ENCODE measurements at regions not wholly inside any gene's neighbourhood (a gene's known extent, or its start where the extent isn't known, plus 50 kb on each side); places are given as distances from the start of the nearest gene placed in this dataset.
A peak's percentile ranks its signal among the peaks of the same experiment; 100 is the strongest.

DNA sequence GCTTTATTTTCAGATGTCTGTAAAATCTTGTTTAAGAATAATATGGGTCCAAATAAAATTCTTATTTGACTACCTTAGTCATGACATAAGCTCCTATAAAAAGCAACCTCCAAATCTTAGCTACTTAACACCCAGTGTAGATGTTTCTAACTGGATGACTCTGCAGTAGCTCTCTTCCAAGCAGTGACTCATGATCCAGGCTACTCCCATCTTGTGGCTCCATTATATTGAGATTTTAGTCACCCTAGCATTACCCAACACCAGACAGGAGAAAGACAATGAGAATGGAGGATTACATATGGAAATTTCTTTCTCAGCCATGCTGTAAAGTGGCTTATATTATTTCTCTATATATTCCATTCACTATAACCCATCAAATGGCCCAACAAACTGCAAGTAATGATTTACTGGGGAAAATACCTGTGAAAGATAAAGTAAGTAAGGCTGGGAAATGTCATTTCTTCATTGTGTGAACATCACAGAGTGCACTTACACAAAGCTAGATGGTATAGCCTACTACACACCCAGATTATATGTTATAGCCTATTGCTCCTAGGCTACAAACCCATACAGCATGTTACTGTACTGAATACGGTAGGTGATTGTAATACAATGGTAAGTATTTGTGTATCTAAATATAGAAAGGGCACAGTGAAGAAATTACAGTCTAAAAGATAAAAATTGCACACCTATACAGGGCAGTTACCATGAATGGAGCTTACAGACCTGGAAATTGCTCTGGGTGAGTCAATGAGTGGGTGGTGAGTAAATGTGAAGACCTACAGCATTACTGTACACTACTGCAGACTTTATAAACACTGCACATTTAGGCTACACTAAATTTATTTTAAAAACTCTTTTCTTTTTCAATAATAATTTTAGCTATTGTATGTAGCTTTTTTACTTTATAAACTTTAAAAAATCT lies 163.2 kb downstream of the DYRK2 start:
- intact Hi-C loops (cut with DNase I) = no loop called here
- no peak overlapping the region for H3K4me3 ChIP-seq (ENCODE audit: low read length in 2 of 2)
- ATAC-seq (ENCODE audit: low FRiP score) (no peak), DNase-seq (no peak)
- no peaks in the 10 kb centered on the region for H3K9me3 ChIP-seq (ENCODE audit: control insufficient read depth, low read length)
- H3K4me1 ChIP-seq (ENCODE audit: control insufficient read depth in 1 of 2, insufficient read depth in 2 of 2, low read length in 2 of 2) = no peaks in the 10 kb centered on the region
- H3K27me3 ChIP-seq (ENCODE audit: control insufficient read depth in 1 of 2, insufficient read depth in 2 of 2, low read length in 1 of 2) = no peaks in the 10 kb centered on the region
- no peaks in the 10 kb centered on the region for H3K36me3 ChIP-seq (ENCODE audit: control insufficient read depth in 1 of 2, insufficient read depth in 2 of 2, low read length in 1 of 2)
- 98 to 100% methylated on average over 1 of the region's 1 CpG for WGBS, 2 donors
- no peak overlapping the region for H3K27ac ChIP-seq (ENCODE audit: low read depth in 1 of 2, low read length in 2 of 2)

DNA sequence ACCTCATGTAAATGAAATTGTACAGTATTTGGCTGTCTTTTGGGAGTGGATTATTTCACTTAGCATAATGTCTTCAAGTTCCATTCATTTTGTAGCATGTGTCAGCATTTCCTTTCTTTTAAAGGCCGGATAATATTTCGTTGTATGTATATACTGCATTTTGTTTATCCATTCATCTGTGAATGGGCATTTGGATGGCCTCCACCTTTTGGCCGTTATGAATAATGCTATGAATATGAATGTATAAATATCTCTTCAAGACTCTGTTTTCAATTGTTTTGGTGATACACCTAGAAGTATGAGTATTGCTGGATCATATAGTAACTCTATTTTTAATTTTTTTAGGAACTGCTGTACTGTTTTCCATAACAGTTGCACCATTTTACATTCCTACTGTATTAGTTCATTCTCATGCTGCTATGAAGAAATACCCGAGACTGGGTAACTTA lies 164.9 kb downstream of the DYRK2 start:
- no peaks in the 10 kb centered on the region for H3K9me3 ChIP-seq (ENCODE audit: control insufficient read depth, low read length)
- 71 to 87% methylated on average over 4 of the region's 4 CpGs for WGBS, 2 donors
- ATAC-seq (ENCODE audit: low FRiP score) = no peak
- H3K27ac ChIP-seq (ENCODE audit: low read depth in 1 of 2, low read length in 2 of 2) = no peak overlapping the region
- H3K4me1 ChIP-seq (ENCODE audit: control insufficient read depth in 1 of 2, insufficient read depth in 2 of 2, low read length in 2 of 2) = no peaks in the 10 kb centered on the region
- no peak for DNase-seq
- no peaks in the 10 kb centered on the region for H3K27me3 ChIP-seq (ENCODE audit: control insufficient read depth in 1 of 2, insufficient read depth in 2 of 2, low read length in 1 of 2)
- H3K4me3 ChIP-seq (ENCODE audit: low read length in 2 of 2) = no peak overlapping the region
- H3K36me3 ChIP-seq (ENCODE audit: control insufficient read depth in 1 of 2, insufficient read depth in 2 of 2, low read length in 1 of 2) = no peaks in the 10 kb centered on the region
- intact Hi-C loops (cut with DNase I) = no loop called here

DNA sequence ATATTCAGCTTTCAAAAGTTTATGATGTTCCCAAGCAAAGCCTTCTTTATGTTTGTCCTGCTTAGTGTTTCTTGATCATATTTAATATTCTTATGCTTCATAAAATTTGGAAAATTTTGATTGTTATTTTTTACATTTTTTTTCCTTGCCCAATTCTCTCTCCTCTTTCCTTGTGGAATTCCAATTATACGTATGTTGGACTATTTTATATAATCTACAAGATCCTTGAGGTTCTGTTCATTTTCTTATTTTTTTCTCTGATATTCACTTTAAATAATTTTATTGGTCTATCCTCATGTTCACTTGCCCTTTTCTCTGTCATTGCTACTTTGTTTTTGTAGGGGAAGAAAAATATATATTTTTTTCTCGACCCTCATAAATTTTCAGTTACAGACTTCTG lies 167.7 kb downstream of the DYRK2 start:
- no peaks in the 10 kb centered on the region for H3K27me3 ChIP-seq (ENCODE audit: control insufficient read depth in 1 of 2, insufficient read depth in 2 of 2, low read length in 1 of 2)
- intact Hi-C loops (cut with DNase I) = no loop called here
- H3K4me3 ChIP-seq (ENCODE audit: low read length in 2 of 2) = no peak overlapping the region
- 95 to 96% methylated on average over 2 of the region's 2 CpGs for WGBS, 2 donors
- no peaks in the 10 kb centered on the region for H3K9me3 ChIP-seq (ENCODE audit: control insufficient read depth, low read length)
- no peaks in the 10 kb centered on the region for H3K4me1 ChIP-seq (ENCODE audit: control insufficient read depth in 1 of 2, insufficient read depth in 2 of 2, low read length in 2 of 2)
- DNase-seq (no peak), ATAC-seq (ENCODE audit: low FRiP score) (no peak)
- no peaks in the 10 kb centered on the region for H3K36me3 ChIP-seq (ENCODE audit: control insufficient read depth in 1 of 2, insufficient read depth in 2 of 2, low read length in 1 of 2)
- no peak overlapping the region for H3K27ac ChIP-seq (ENCODE audit: low read depth in 1 of 2, low read length in 2 of 2)

DNA sequence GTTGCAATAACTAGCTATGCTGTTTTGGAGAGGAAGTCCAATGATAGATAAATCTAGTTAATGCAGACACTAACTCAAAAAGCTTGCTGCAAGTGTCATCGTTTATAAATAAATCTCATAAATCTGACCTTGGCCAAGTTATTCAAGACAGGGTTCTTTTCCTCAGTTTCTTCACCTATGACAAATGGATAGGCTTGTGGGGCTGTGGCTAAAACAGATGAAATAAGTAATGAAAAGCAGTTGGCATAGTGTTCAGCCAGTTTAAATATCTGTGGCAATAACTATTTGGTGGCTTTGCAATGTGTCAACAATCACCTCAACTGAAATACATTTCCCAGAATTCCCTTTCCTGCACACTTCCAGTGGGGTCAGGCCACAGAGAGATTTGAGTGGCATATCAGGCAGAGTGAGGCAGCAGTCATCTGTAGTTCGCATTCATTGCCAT lies 169.9 kb downstream of the DYRK2 start:
- H3K36me3 ChIP-seq (ENCODE audit: control insufficient read depth in 1 of 2, insufficient read depth in 2 of 2, low read length in 1 of 2) = no peaks in the 10 kb centered on the region
- H3K27me3 ChIP-seq (ENCODE audit: control insufficient read depth in 1 of 2, insufficient read depth in 2 of 2, low read length in 1 of 2) = no peaks in the 10 kb centered on the region
- intact Hi-C loops (cut with DNase I) = no loop called here
- no peak overlapping the region for H3K27ac ChIP-seq (ENCODE audit: low read depth in 1 of 2, low read length in 2 of 2)
- no peak overlapping the region for H3K4me3 ChIP-seq (ENCODE audit: low read length in 2 of 2)
- 95 to 96% methylated on average over 2 of the region's 2 CpGs for WGBS, 2 donors
- ATAC-seq (ENCODE audit: low FRiP score) = no peak
- no peaks in the 10 kb centered on the region for H3K4me1 ChIP-seq (ENCODE audit: control insufficient read depth in 1 of 2, insufficient read depth in 2 of 2, low read length in 2 of 2)
- no peaks in the 10 kb centered on the region for H3K9me3 ChIP-seq (ENCODE audit: control insufficient read depth, low read length)
- no peak for DNase-seq

DNA sequence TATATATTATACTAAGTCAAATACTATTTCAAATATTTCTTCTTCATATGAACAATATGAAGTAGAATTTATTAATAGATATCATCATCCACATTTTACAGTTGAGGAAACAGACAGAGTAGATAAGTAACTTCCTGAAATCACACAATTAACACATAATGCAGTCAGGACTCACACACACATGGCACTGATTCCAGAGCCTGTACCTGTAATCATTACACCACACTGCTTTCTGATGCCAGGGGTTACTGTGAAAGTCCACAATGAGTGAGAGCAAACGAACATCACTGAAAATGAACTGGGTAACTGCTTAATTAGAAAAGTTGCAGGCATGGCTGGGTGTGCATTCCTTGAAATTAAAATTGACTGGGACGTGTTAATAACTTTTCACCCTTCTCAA lies 169.3 kb upstream of the IFNG-AS1 start:
- Histone ChIP-seq H3K4me3 (ENCODE audit: low read length in 2 of 2) (no peak overlapping the region), H3K36me3 (ENCODE audit: control insufficient read depth in 1 of 2, insufficient read depth in 2 of 2, low read length in 1 of 2) (no peaks in the 10 kb centered on the region), H3K27ac (ENCODE audit: low read depth in 1 of 2, low read length in 2 of 2) (no peak overlapping the region), H3K27me3 (ENCODE audit: control insufficient read depth in 1 of 2, insufficient read depth in 2 of 2, low read length in 1 of 2) (no peaks in the 10 kb centered on the region), H3K9me3 (ENCODE audit: control insufficient read depth, low read length) (no peaks in the 10 kb centered on the region), H3K4me1 (ENCODE audit: control insufficient read depth in 1 of 2, insufficient read depth in 2 of 2, low read length in 2 of 2) (no peaks in the 10 kb centered on the region)
- WGBS, 2 donors = 54 to 57% methylated on average over 2 of the region's 2 CpGs
- DNase-seq = no peak
- intact Hi-C loops (cut with DNase I) = loop anchor here in 1 of 2 donors (10.0 kb wide), 3 partner anchors 45 to 165 kb away; no protein-coding TSS in a partner anchor
- ATAC-seq (ENCODE audit: low FRiP score) = no peak

DNA sequence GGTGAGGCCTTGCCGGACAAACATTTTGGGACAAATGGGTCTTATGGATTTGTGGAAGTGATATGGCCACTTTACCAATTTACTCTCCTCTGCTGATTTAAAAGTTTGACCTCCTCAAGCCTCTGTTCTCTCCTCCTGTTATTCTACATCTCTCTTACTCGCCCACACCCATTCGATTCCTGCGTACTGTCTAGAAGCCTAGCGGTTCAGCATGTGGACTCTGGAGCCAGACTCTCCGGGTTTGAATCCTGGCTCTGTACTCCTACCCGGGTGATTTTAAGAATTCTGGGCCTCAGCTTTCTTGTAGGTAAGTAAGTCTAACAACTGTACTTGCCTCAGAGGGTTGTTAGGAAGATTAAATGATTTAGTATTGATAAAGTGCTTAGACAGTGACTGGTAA lies 168.6 kb upstream of the IFNG-AS1 start:
- 80 to 83% methylated on average over 7 of the region's 7 CpGs for WGBS, 2 donors
- Histone ChIP-seq H3K4me3 (ENCODE audit: low read length in 2 of 2) (no peak overlapping the region), H3K36me3 (ENCODE audit: control insufficient read depth in 1 of 2, insufficient read depth in 2 of 2, low read length in 1 of 2) (no peaks in the 10 kb centered on the region), H3K4me1 (ENCODE audit: control insufficient read depth in 1 of 2, insufficient read depth in 2 of 2, low read length in 2 of 2) (no peaks in the 10 kb centered on the region), H3K27ac (ENCODE audit: low read depth in 1 of 2, low read length in 2 of 2) (no peak overlapping the region), H3K9me3 (ENCODE audit: control insufficient read depth, low read length) (no peaks in the 10 kb centered on the region), H3K27me3 (ENCODE audit: control insufficient read depth in 1 of 2, insufficient read depth in 2 of 2, low read length in 1 of 2) (no peaks in the 10 kb centered on the region)
- no peak for DNase-seq
- no peak for ATAC-seq (ENCODE audit: low FRiP score)
- intact Hi-C loops (cut with DNase I) = loop anchor here in 1 of 2 donors (10.0 kb wide), 3 partner anchors 46 to 166 kb away; no protein-coding TSS in a partner anchor

DNA sequence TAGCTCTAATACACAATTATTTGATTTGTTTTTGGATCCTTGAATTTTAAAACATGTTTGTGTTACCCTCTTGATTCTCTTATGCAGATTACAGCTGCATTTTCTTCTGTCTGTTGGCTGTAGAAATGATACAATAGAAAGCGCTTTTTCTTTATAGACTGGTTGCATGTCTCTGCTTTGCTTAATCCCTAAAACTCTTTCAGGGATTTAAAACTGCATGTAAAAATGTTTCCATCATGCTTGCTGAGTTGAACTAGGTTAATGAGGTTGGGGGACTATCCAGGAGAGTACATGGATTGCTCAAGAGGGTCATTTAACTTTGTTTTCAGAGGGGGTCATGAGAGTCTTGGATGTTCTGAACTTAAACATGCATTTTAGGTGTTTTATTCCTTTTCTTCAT lies 166.4 kb upstream of the IFNG-AS1 start:
- WGBS, 2 donors = 97 to 98% methylated on average over 1 of the region's 1 CpG
- H3K27ac ChIP-seq (ENCODE audit: low read depth in 1 of 2, low read length in 2 of 2) = no peak overlapping the region
- DNase-seq = no peak
- H3K9me3 ChIP-seq (ENCODE audit: control insufficient read depth, low read length) = no peaks in the 10 kb centered on the region
- intact Hi-C loops (cut with DNase I) = loop anchor here in 1 of 2 donors (10.0 kb wide), 3 partner anchors 48 to 168 kb away; no protein-coding TSS in a partner anchor
- peaks cover 0 to 6% of the 10 kb centered on the region in 2 donors for H3K4me1 ChIP-seq (ENCODE audit: control insufficient read depth in 1 of 2, insufficient read depth in 2 of 2, low read length in 2 of 2)
- no peak overlapping the region for H3K4me3 ChIP-seq (ENCODE audit: low read length in 2 of 2)
- H3K27me3 ChIP-seq (ENCODE audit: control insufficient read depth in 1 of 2, insufficient read depth in 2 of 2, low read length in 1 of 2) = no peaks in the 10 kb centered on the region
- ATAC-seq (ENCODE audit: low FRiP score) = no peak
- H3K36me3 ChIP-seq (ENCODE audit: control insufficient read depth in 1 of 2, insufficient read depth in 2 of 2, low read length in 1 of 2) = no peaks in the 10 kb centered on the region

DNA sequence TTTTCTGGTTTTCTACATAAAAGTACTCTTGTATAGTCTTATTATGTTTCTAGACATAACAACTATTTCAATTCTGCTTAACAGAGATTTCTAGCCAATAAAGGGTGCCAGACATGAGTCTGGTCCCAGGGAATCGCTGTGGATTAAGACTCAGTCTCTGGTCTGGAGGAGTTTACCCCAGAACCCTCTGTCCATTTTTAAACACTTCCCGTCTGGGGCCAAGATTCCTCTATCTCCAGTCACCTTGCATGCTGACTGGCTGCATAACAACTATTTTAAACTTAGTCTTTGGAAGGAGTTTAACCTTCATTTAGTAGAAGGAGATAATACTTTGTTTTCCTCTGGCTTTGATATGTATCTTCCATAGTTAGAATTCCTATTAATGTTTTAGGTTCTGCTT lies 163.1 kb upstream of the IFNG-AS1 start:
- intact Hi-C loops (cut with DNase I) = loop anchor here (5.0 to 10.0 kb wide), 4 partner anchors 51 to 179 kb away; partner anchors contain the start of gene DYRK2 (in 1 of the 2)
- H3K27me3 ChIP-seq (ENCODE audit: control insufficient read depth in 1 of 2, insufficient read depth in 2 of 2, low read length in 1 of 2) = no peaks in the 10 kb centered on the region
- no peak for ATAC-seq (ENCODE audit: low FRiP score)
- H3K4me1 ChIP-seq (ENCODE audit: control insufficient read depth in 1 of 2, insufficient read depth in 2 of 2, low read length in 2 of 2) = peaks cover 1 to 6% of the 10 kb centered on the region in 2 donors
- WGBS, 2 donors = 8 to 18% methylated on average over 2 of the region's 2 CpGs
- no peak overlapping the region for H3K4me3 ChIP-seq (ENCODE audit: low read length in 2 of 2)
- peak overlapping the region in 1 of 2 donors; percentile 87 for H3K27ac ChIP-seq (ENCODE audit: low read depth in 1 of 2, low read length in 2 of 2)
- DNase-seq = no peak
- H3K36me3 ChIP-seq (ENCODE audit: control insufficient read depth in 1 of 2, insufficient read depth in 2 of 2, low read length in 1 of 2) = no peaks in the 10 kb centered on the region
- no peaks in the 10 kb centered on the region for H3K9me3 ChIP-seq (ENCODE audit: control insufficient read depth, low read length)

Data from aorta (tissue), 5 donors.